ENCODE measurements at regions not wholly inside any gene's neighbourhood (a gene's known extent, or its start where the extent isn't known, plus 50 kb on each side); places are given as distances from the start of the nearest gene placed in this dataset.

- ATAC-seq (replicated peaks in 6 of 8) = no peak
Observed at GRCh38 chr5:89885670-89886069, 523.9 kb downstream of the CETN3 start.

GRCh38 chr5:89883967-89884366 lies 525.6 kb downstream of the CETN3 start:
- Histone ChIP-seq H3K4me3 (no peak overlapping the region), H3K27ac (no peak overlapping the region), H3K4me1 (replicated peaks in 1 of 2) (no peaks in the 10 kb centered on the region)
- no peak for ATAC-seq (replicated peaks in 6 of 8)
- in situ Hi-C loops (cut with MboI; ENCODE audit: low pct_unique_long_range_greater_than_20kb in 2 of 9, low sequenced_read_pairs in 9 of 9, unreplicated experiment in 9 of 9) = no loop called here

More at GRCh38 chr5:89885670-89886069, 523.9 kb downstream of the CETN3 start:
- Histone ChIP-seq H3K27ac (no peak overlapping the region), H3K4me1 (replicated peaks in 1 of 2) (no peaks in the 10 kb centered on the region), H3K4me3 (no peak overlapping the region)
- in situ Hi-C loops (cut with MboI; ENCODE audit: low pct_unique_long_range_greater_than_20kb in 2 of 9, low sequenced_read_pairs in 9 of 9, unreplicated experiment in 9 of 9) = no loop called here

- Histone ChIP-seq H3K27ac (no peak overlapping the region), H3K4me1 (replicated peaks in 1 of 2) (no peaks in the 10 kb centered on the region), H3K4me3 (no peak overlapping the region)
- ATAC-seq (replicated peaks in 6 of 8) = peak; percentile 24 to 100 (median 66)
- 62 to 100% (median 88%) methylated on average over 1 to 9 of the region's 9 CpGs for whole genome bisulfite sequencing, 10 experiments
- in situ Hi-C loops (cut with MboI; ENCODE audit: low pct_unique_long_range_greater_than_20kb in 2 of 9, low sequenced_read_pairs in 9 of 9, unreplicated experiment in 9 of 9) = no loop called here
Observed at GRCh38 chr5:89878140-89879132, 531.1 kb downstream of the CETN3 start.

GRCh38 chr5:89871906-89872305 lies 537.6 kb downstream of the CETN3 start:
- no peaks in the 10 kb centered on the region for H3K4me1 ChIP-seq (replicated peaks in 1 of 2)
- 43 to 100% (median 58%) methylated on average over 1 to 2 of the region's 2 CpGs; no CpG with 5 or more reads in 1 of the 10 experiments for WGBS, 10 experiments
- in situ Hi-C loops (cut with MboI; ENCODE audit: low pct_unique_long_range_greater_than_20kb in 2 of 9, low sequenced_read_pairs in 9 of 9, unreplicated experiment in 9 of 9) = no loop called here
- no peak overlapping the region for H3K27ac ChIP-seq
- ATAC-seq (replicated peaks in 6 of 8) = no peak
- H3K4me3 ChIP-seq = no peak overlapping the region

- in situ Hi-C loops (cut with MboI; ENCODE audit: low pct_unique_long_range_greater_than_20kb in 2 of 9, low sequenced_read_pairs in 9 of 9, unreplicated experiment in 9 of 9) = no loop called here
- Histone ChIP-seq H3K4me1 (replicated peaks in 1 of 2) (no peaks in the 10 kb centered on the region), H3K4me3 (no peak overlapping the region), H3K27ac (no peak overlapping the region)
- ATAC-seq (replicated peaks in 6 of 8) = no peak
- 60 to 100% (median 96%) methylated on average over 1 to 2 of the region's 2 CpGs; no CpG with 5 or more reads in 2 of the 10 experiments for WGBS, 10 experiments
Observed at GRCh38 chr5:89869346-89869745, 540.2 kb downstream of the CETN3 start.

- no peaks in the 10 kb centered on the region for H3K4me1 ChIP-seq (replicated peaks in 1 of 2)
- H3K4me3 ChIP-seq = no peak overlapping the region
- in situ Hi-C loops (cut with MboI; ENCODE audit: low pct_unique_long_range_greater_than_20kb in 2 of 9, low sequenced_read_pairs in 9 of 9, unreplicated experiment in 9 of 9) = no loop called here
- no peak overlapping the region for H3K27ac ChIP-seq
- no peak for ATAC-seq (replicated peaks in 6 of 8)
- 18 to 96% (median 81%) methylated on average over 1 to 3 of the region's 3 CpGs; no CpG with 5 or more reads in 1 of the 10 experiments for WGBS, 10 experiments
Observed at GRCh38 chr5:89866410-89866809, 543.1 kb downstream of the CETN3 start.

GRCh38 chr5:89864941-89865340 lies 544.6 kb downstream of the CETN3 start:
- H3K27ac ChIP-seq = no peak overlapping the region
- WGBS, 10 experiments = 62 to 100% (median 100%) methylated on average over 1 of the region's 1 CpG; no CpG with 5 or more reads in 2 of the 10 experiments
- ATAC-seq (replicated peaks in 6 of 8) = no peak

GRCh38 chr5:89857790-89858189 lies 551.8 kb downstream of the CETN3 start:
- ATAC-seq (replicated peaks in 6 of 8) = no peak
- WGBS, 10 experiments = 75 to 96% (median 89%) methylated on average over 1 to 5 of the region's 5 CpGs

More at GRCh38 chr5:89864941-89865340, 544.6 kb downstream of the CETN3 start:
- in situ Hi-C loops (cut with MboI; ENCODE audit: low pct_unique_long_range_greater_than_20kb in 2 of 9, low sequenced_read_pairs in 9 of 9, unreplicated experiment in 9 of 9) = no loop called here
- Histone ChIP-seq H3K4me3 (no peak overlapping the region), H3K4me1 (replicated peaks in 1 of 2) (no peaks in the 10 kb centered on the region)

GRCh38 chr5:89855417-89855816 lies 554.1 kb downstream of the CETN3 start:
- Histone ChIP-seq H3K4me3 (no peak overlapping the region), H3K4me1 (replicated peaks in 1 of 2) (peaks cover 0 to 3% of the 10 kb centered on the region in 2 donors), H3K27ac (no peak overlapping the region)
- ATAC-seq (replicated peaks in 6 of 8) = no peak
- WGBS, 10 experiments = 25 to 96% (median 86%) methylated on average over 2 of the region's 2 CpGs
- in situ Hi-C loops (cut with MboI; ENCODE audit: low pct_unique_long_range_greater_than_20kb in 2 of 9, low sequenced_read_pairs in 9 of 9, unreplicated experiment in 9 of 9) = no loop called here

More at GRCh38 chr5:89857790-89858189, 551.8 kb downstream of the CETN3 start:
- H3K27ac ChIP-seq = no peak overlapping the region
- H3K4me3 ChIP-seq = no peak overlapping the region
- no peaks in the 10 kb centered on the region for H3K4me1 ChIP-seq (replicated peaks in 1 of 2)
- in situ Hi-C loops (cut with MboI; ENCODE audit: low pct_unique_long_range_greater_than_20kb in 2 of 9, low sequenced_read_pairs in 9 of 9, unreplicated experiment in 9 of 9) = no loop called here

GRCh38 chr5:89851911-89852310 lies 557.6 kb downstream of the CETN3 start:
- ATAC-seq (replicated peaks in 6 of 8) = peak in 2 of 8 experiments; percentile 33 to 38
- in situ Hi-C loops (cut with MboI; ENCODE audit: low pct_unique_long_range_greater_than_20kb in 2 of 9, low sequenced_read_pairs in 9 of 9, unreplicated experiment in 9 of 9) = no loop called here
- H3K27ac ChIP-seq = no peak overlapping the region
- peaks cover 9 to 14% of the 10 kb centered on the region in 2 donors for H3K4me1 ChIP-seq (replicated peaks in 1 of 2)
- H3K4me3 ChIP-seq = no peak overlapping the region
- WGBS, 10 experiments = 13 to 100% (median 93%) methylated on average over 1 to 3 of the region's 3 CpGs

- Histone ChIP-seq H3K4me1 (replicated peaks in 1 of 2) (peaks cover 9 to 14% of the 10 kb centered on the region in 2 donors), H3K4me3 (no peak overlapping the region), H3K27ac (no peak overlapping the region)
- in situ Hi-C loops (cut with MboI; ENCODE audit: low pct_unique_long_range_greater_than_20kb in 2 of 9, low sequenced_read_pairs in 9 of 9, unreplicated experiment in 9 of 9) = no loop called here
- no peak for ATAC-seq (replicated peaks in 6 of 8)
Observed at GRCh38 chr5:89850513-89850865, 559.1 kb downstream of the CETN3 start.

GRCh38 chr5:89849830-89850512 lies 559.6 kb downstream of the CETN3 start:
- peak overlapping the region in 1 of 2 donors; percentile 36 for H3K27ac ChIP-seq

GRCh38 chr5:89847743-89848142 lies 561.8 kb downstream of the CETN3 start:
- WGBS, 10 experiments = 43 to 100% (median 93%) methylated on average over 1 to 4 of the region's 4 CpGs; no CpG with 5 or more reads in 2 of the 10 experiments
- no peak overlapping the region for H3K27ac ChIP-seq

More at GRCh38 chr5:89849830-89850512, 559.6 kb downstream of the CETN3 start:
- in situ Hi-C loops (cut with MboI; ENCODE audit: low pct_unique_long_range_greater_than_20kb in 2 of 9, low sequenced_read_pairs in 9 of 9, unreplicated experiment in 9 of 9) = no loop called here
- Histone ChIP-seq H3K4me1 (replicated peaks in 1 of 2) (peaks cover 9 to 14% of the 10 kb centered on the region in 2 donors), H3K4me3 (no peak overlapping the region)
- 0 to 50% (median 25%) methylated on average over 1 of the region's 1 CpG; no CpG with 5 or more reads in 3 of the 10 experiments for WGBS, 10 experiments
- peak; percentile 40 to 94 (median 79) for ATAC-seq (replicated peaks in 6 of 8)

More at GRCh38 chr5:89847743-89848142, 561.8 kb downstream of the CETN3 start:
- peaks cover 9 to 14% of the 10 kb centered on the region in 2 donors for H3K4me1 ChIP-seq (replicated peaks in 1 of 2)
- H3K4me3 ChIP-seq = no peak overlapping the region
- in situ Hi-C loops (cut with MboI; ENCODE audit: low pct_unique_long_range_greater_than_20kb in 2 of 9, low sequenced_read_pairs in 9 of 9, unreplicated experiment in 9 of 9) = no loop called here
- ATAC-seq (replicated peaks in 6 of 8) = peak in 2 of 8 experiments; percentile 28 to 58
